HG03095 (cell line): ENCODE measurements at regions not wholly inside any gene's neighbourhood (a gene's known extent, or its start where the extent isn't known, plus 50 kb on each side); places are given as distances from the start of the nearest gene placed in this dataset.
"Not testable (repeated sequence)": the region's sequence is repeated elsewhere in the genome, so short reads cannot be mapped to it uniquely, and the experiment has no call there.

ENCODE experiments used
- ATAC-seq: cut with Tn5 transposase; IDR thresholded peaks from one replicate; pipeline ENCODE4 v1.9.1; 2021; ENCODE audit warnings: moderate library complexity; ENCODE audit not compliant: unreplicated experiment

GRCh38 chr15:31579976-31580375, 253.3 kb downstream of the KLF13 start:
- ATAC-seq, result no peak

DNA sequence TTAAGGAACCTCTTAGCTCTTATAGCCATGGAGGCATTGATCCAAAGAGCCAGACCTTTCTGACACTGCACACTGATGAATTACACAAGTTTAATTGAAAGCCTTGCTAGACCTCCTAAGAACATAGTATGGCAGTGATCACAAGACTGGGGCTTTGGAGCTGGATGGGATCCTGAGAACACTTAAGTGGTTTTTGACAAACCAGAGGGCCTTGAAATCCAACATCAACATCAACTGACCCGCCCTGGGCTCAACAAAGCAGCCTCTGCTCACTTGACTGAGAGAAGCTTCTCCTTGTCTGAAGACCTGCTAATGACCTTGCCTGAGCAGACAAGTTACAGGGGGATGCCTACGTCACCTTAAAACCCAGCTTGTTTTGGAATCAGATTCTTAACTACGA, 257.6 kb downstream of the KLF13 start:
- ATAC-seq, result no peak

GRCh38 chr15:31585240-31585639, 258.6 kb downstream of the KLF13 start:
- no peak for ATAC-seq

DNA sequence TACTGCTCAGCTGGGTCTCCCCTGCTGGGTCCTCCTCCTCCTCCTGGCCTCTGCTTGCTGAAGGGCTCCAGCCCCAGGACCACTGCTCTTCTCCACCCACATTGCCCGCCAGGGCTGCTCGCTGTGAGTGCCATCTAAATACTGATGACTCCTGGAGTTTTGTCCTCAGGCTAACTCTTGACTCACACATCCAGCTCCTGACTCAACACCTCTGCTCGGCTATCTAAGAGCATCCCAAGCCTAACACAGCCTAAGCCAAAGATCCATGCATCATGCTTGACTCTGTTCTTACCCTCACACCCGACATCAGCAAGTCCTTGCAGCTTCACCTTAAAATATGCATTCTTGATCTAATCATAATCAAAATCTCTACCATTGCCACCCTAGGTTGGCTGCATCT, 260.2 kb downstream of the KLF13 start:
- ATAC-seq, result no peak

DNA sequence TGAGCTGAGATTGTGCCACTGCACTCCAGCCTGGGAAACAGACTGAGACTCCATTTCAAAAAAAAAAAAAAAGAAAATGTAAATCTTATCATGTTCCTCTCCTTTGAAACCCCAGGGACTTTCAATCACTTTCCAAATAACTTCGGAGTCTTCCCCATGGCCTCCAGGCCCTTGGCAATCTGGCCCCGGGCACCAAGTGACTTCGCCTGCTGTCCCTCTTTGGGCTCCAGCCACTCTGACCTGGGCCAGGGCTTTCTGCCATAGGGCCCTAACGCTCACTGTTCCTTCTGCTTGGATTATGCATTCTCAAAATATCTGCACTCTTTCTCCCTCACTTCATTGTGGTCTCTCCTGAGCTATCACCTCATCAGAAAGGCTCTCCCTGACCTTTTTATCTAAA, 260.9 kb downstream of the KLF13 start:
- no peak for ATAC-seq

DNA sequence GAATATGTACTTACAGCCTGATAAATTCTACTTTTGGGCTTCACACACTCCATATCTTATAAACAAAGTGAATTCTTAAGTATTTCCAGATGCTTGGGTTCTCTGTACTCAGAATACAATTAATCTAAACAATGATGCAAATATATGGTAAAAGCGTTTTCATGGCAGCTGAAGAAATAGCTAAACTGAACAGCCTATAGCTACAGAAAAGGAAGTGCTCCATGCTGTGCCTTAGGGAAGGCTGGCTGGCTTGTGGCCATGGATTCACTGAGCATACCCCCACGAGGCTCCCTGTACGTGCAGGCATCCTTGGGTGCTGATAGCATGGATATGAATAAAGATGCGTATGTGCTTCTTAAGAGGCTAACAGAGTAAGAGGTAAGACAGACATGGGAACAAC, 264.0 kb downstream of the KLF13 start:
- ATAC-seq, result no peak

DNA sequence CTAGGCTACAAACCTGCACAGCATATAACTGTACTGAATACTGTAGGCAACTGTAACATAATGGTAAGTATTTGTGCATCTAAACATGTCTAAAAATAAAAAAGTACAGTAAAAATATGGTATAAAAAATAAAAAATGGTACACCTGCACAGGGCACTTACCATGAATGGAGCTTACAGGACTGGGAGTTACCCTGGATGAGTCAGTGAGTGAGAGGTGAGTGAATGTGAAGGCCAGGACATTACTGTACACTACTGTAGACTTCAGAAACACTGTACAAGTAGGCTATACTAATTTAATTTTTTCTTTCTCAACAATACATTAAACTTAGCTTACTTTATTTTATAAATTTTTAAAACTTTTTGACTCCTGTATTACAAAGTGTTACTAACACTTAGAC, 265.3 kb downstream of the KLF13 start:
- ATAC-seq, result no peak

GRCh38 chr15:31597466-31597865, 270.8 kb downstream of the KLF13 start:
- ATAC-seq, result no peak

GRCh38 chr15:31598620-31599019, 272.0 kb downstream of the KLF13 start:
- ATAC-seq, result no peak

DNA sequence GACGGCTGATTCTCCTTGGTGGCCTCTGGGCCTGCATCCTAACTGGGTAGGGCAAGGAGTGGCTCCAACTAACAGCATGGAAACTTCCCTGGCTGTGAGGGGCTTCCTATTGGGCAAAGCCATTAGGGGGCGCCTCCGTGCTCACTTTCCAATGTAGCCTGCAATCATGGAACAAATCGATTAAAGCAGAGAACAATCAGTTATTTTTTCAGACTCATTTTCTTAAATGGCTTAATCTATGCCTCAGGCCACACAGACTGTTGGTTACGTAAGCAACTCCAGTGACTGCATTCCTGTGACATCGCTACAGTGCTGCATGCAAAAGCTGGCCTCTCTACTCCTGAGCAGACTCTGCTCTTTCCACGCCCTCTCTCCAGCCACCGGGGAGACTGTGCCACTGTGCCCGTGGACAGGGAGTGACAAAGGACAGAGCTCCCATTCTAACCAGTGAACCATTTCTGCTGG, 278.9 kb downstream of the KLF13 start:
- ATAC-seq, result no peak

- ATAC-seq, result no peak
Measured at GRCh38 chr15:31606194-31606669, 279.6 kb downstream of the KLF13 start.

DNA sequence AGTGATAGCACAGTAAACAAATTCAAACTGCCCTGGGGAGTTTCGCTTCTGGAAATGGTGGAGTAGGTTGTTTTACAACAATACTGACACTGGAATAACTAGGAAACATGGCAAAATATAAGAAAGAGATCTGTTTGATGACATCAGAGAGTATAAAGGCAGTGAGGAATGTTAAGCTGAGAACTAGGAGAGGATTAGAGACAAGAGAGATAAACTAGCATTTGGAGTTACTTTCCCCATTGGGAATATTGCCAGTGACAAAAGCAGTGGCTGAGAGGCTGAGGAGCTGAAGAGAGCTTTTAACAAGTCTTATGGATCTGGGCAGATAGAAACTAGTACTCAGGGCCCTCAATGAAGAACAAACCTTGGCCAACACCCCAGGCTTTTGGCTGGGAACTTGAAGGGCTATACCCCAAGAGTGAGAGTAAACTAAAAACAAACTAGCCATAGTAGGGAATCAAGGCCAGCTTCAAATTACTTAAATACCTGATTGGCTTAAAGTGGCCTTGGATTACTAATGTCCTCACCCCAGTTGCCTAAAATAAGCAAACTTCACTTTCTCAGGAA, 280.4 kb downstream of the KLF13 start:
- ATAC-seq, result no peak

GRCh38 chr15:31607656-31608055, 281.0 kb downstream of the KLF13 start:
- no peak for ATAC-seq

DNA sequence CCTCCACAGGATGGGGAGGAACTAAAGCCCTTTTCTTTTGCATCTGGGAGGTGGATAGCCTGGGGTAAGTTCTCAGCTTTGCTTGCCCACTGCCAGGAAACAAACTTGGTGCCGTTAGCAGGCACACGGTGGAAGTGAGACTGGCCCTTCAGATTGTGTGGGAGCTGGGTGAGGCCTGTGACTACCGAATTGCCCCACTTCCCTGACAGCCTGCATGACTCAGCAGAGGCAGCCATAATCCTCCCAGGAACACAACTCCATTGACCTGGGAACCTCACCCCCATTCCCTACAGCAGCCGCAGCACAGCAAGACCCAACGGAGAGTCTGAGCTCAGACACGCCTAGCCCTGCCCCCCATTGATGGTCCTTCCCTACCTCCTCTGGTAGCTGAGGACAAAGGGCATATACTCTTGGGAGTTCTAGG, 282.6 kb downstream of the KLF13 start:
- no peak for ATAC-seq

GRCh38 chr15:31609906-31610305, 283.3 kb downstream of the KLF13 start:
- no peak for ATAC-seq

GRCh38 chr15:31615643-31616415, 289.2 kb downstream of the KLF13 start:
- no peak for ATAC-seq

- ATAC-seq, result not testable (repeated sequence)
Measured at GRCh38 chr15:31623297-31623696, 296.7 kb downstream of the KLF13 start.

- ATAC-seq, result not testable (repeated sequence)
Measured at GRCh38 chr15:31624115-31624514, 297.5 kb downstream of the KLF13 start.

- not testable (repeated sequence) for ATAC-seq
Measured at GRCh38 chr15:31635715-31636114, 309.1 kb downstream of the KLF13 start.

DNA sequence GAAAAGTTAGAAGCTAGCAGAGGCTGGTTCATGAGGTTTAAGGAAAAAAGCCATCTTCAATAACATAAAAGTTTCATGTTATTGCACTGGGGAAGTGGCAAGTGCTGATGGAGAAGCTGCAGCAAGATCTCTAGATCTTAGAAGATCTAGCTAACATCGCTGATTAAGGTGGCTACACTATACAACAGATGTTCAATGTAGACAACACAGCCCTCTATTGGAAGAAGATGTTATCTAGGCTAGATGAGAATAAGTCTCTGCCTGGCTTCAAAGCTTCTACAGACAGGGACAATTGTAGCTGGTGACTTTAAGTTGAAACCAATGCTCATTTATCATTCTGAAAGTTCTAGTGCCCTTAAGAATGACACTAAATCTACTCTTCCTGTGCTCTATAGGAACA, 310.3 kb downstream of the KLF13 start:
- ATAC-seq, result not testable (repeated sequence)

DNA sequence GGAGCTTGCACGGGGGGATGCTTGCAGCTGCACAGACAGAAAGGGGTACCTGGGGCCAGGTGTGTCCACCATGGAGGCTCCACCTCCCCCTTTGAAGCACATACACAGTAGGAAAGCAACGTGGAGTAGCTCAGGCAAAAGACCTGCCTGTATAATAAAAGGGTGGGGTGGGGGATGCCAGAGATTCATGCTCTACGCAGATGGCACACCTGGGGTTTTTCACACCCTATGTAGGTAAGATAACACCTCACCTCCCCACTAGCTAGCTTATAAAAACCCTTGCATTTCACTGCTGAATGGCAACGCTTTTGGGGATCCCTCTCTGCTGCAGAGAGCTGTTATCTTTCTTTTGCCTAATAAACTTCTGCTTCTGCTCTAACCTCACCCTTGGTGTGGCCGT, 317.3 kb downstream of the KLF13 start:
- ATAC-seq, result not testable (repeated sequence)

GRCh38 chr15:31644761-31645160, 318.1 kb downstream of the KLF13 start:
- ATAC-seq, result not testable (repeated sequence)
